ENCODE measurements at regions not wholly inside any gene's neighbourhood (a gene's known extent, or its start where the extent isn't known, plus 50 kb on each side); places are given as distances from the start of the nearest gene placed in this dataset.
"Not testable (repeated sequence)": the region's sequence is repeated elsewhere in the genome, so short reads cannot be mapped to it uniquely, and the experiment has no call there.

DNA sequence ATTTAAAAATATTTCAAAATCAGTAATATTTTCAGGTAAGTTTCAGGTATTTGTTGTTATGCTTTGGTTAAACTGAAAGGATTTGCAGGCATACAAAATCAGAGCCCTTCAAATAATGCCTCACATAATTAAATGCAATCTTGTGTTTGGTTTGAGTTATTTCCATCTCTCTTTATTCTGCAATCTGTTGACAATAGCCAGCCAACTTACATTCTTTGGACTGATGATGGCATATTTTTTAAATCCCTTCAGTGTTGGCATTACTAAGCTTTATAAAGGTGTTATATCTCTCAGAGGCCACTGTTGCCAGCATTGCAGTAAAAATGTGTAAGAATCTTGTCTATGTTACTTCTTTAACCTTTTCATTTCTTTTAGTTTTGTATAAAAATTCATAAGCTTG is 257.2 kb upstream of the RFC3 start:
- Histone ChIP-seq H3K27ac (no peak overlapping the region), H3K4me3 (no peak overlapping the region), H3K4me1 (no peaks in the 10 kb centered on the region), H3K9me3 (no peaks in the 10 kb centered on the region), H3K9ac (ENCODE audit: low read depth in 2 of 2, low read length in 2 of 2) (no peak overlapping the region), H3K36me3 (no peaks in the 10 kb centered on the region), H3K27me3 (no peaks in the 10 kb centered on the region)
- intact Hi-C loops (cut with DNase I) = loop anchor here (5.0 kb wide), 1 partner anchor 162 kb away; no protein-coding TSS in a partner anchor
- TF ChIP-seq CTCF (IDR thresholded peaks at IDR 0.05) = no peak
- DNase-seq = no peak

GRCh38 chr13:33561627-33562026 is 256.3 kb upstream of the RFC3 start:
- no peak for TF ChIP-seq CTCF (IDR thresholded peaks at IDR 0.05)

GRCh38 chr13:33571618-33572017 is 246.3 kb upstream of the RFC3 start:
- H3K9ac ChIP-seq (ENCODE audit: low read depth in 2 of 2, low read length in 2 of 2) = no peak overlapping the region
- H3K36me3 ChIP-seq = no peaks in the 10 kb centered on the region
- no peak for TF ChIP-seq CTCF (IDR thresholded peaks at IDR 0.05)
- no peaks in the 10 kb centered on the region for H3K9me3 ChIP-seq
- no peak overlapping the region for H3K4me3 ChIP-seq
- H3K27me3 ChIP-seq = no peaks in the 10 kb centered on the region
- intact Hi-C loops (cut with DNase I) = no loop called here
- no peak overlapping the region for H3K27ac ChIP-seq
- no peaks in the 10 kb centered on the region for H3K4me1 ChIP-seq
- DNase-seq = no peak

More at GRCh38 chr13:33561627-33562026, 256.3 kb upstream of the RFC3 start:
- H3K27ac ChIP-seq = no peak overlapping the region
- intact Hi-C loops (cut with DNase I) = loop anchor here (5.0 kb wide), 1 partner anchor 161 kb away; no protein-coding TSS in a partner anchor
- no peak overlapping the region for H3K4me3 ChIP-seq
- no peaks in the 10 kb centered on the region for H3K36me3 ChIP-seq
- H3K27me3 ChIP-seq = no peaks in the 10 kb centered on the region
- no peak overlapping the region for H3K9ac ChIP-seq (ENCODE audit: low read depth in 2 of 2, low read length in 2 of 2)
- no peak for DNase-seq
- H3K4me1 ChIP-seq = no peaks in the 10 kb centered on the region
- H3K9me3 ChIP-seq = no peaks in the 10 kb centered on the region

DNA sequence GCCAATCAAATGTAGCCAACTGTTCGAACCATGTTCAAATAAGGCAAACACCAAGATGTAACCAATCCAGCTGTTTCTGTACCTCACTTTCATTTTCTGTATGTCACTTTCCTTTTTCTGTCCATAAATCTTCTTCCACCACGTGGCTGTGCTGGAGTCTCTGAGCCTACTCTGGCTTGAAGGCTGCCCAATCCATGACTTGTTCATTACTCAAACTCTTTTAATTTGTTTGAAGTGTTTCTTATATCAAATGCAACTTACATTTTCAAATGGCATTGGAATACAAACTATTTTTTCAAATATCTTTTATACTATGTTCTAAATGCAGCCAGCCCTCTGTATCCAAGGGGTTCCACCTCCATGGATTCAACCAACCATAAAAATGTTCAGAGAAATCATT is 245.6 kb upstream of the RFC3 start:
- H3K27ac ChIP-seq; intact Hi-C loops (cut with DNase I); H3K27me3 ChIP-seq; H3K9me3 ChIP-seq; H3K4me1 ChIP-seq; H3K9ac ChIP-seq (ENCODE audit: low read depth in 2 of 2, low read length in 2 of 2); H3K36me3 ChIP-seq; H3K4me3 ChIP-seq; DNase-seq: not testable (repeated sequence)

DNA sequence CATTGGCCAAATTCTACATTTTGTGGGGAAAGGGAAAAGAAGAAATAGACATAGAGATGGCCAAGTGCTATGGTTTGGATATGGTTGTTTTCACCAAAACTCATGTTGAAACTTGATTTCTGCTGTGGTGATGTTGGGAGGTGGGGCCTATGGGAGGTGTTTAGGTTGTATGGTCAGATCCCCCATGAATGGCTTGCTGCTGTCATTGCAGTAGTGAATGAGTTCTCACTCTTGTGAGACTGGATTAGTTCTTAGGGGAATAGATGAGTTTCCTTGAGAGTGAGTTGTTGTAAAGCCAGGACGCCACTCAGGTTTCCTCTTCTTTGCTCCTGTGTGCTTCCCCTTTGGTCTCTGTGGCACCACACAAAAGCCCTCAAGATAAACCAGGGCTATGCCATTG is 242.6 kb upstream of the RFC3 start:
- TF ChIP-seq CTCF (IDR thresholded peaks at IDR 0.05) = no peak
- intact Hi-C loops (cut with DNase I) = no loop called here

DNA sequence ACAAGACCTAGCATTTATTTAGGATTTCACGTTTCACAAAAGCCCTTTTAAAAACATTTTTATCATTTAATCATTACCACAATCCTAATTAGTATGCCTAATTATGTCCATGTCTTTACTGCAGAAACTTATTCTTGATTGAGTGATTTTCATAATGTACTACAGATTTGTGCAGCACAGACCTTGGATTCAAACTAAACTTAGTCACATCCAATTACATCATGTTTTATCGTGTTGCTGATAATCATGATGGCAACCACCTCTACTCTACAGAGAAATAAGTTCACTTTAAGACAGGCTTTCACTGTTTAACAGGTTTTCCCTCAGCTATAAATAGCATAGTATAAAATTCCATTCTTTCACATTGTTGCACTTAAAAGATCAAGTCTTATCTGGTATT is 240.9 kb upstream of the RFC3 start:
- Histone ChIP-seq H3K4me1 (no peaks in the 10 kb centered on the region), H3K9ac (ENCODE audit: low read depth in 2 of 2, low read length in 2 of 2) (no peak overlapping the region), H3K36me3 (no peaks in the 10 kb centered on the region), H3K27me3 (no peaks in the 10 kb centered on the region), H3K9me3 (no peaks in the 10 kb centered on the region), H3K4me3 (no peak overlapping the region), H3K27ac (no peak overlapping the region)
- intact Hi-C loops (cut with DNase I) = no loop called here
- no peak for TF ChIP-seq CTCF (IDR thresholded peaks at IDR 0.05)
- DNase-seq = no peak

More for the DNA sequence above, 242.6 kb upstream of the RFC3 start:
- no peaks in the 10 kb centered on the region for H3K9me3 ChIP-seq
- no peaks in the 10 kb centered on the region for H3K4me1 ChIP-seq
- DNase-seq = no peak
- no peak overlapping the region for H3K9ac ChIP-seq (ENCODE audit: low read depth in 2 of 2, low read length in 2 of 2)
- H3K4me3 ChIP-seq = no peak overlapping the region
- no peak overlapping the region for H3K27ac ChIP-seq
- no peaks in the 10 kb centered on the region for H3K27me3 ChIP-seq
- no peaks in the 10 kb centered on the region for H3K36me3 ChIP-seq
